ENCODE measurements at regions not wholly inside any gene's neighbourhood (a gene's known extent, or its start where the extent isn't known, plus 50 kb on each side); places are given as distances from the start of the nearest gene placed in this dataset.
"Not testable (repeated sequence)": the region's sequence is repeated elsewhere in the genome, so short reads cannot be mapped to it uniquely, and the experiment has no call there.

DNA sequence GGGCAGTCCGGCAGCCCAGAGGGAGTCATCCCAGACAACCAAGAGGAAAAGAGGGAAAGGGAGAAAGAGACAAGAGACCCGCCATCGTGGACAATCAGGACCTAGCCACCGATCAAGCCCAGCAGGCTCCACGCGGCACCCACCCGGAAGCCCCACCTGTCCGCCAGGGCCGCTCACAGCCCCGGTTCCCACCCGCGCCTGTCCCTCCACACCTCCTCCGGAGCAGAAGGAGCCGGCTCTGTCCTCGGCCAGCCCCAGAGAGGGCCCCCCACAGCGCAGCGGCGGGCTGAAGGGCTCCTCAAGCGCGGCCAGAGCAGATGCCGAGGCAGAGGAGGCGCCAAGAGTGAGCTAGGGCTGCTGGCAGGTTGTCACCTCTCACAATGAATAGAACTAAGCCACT is 784.7 kb upstream of the FBXO33 start:
- no peak for TF ChIP-seq EZH2phosphoT487 (conservative IDR thresholded peaks at IDR 0.05; ENCODE audit: low read length)
- TF ChIP-seq, protein P1, sequence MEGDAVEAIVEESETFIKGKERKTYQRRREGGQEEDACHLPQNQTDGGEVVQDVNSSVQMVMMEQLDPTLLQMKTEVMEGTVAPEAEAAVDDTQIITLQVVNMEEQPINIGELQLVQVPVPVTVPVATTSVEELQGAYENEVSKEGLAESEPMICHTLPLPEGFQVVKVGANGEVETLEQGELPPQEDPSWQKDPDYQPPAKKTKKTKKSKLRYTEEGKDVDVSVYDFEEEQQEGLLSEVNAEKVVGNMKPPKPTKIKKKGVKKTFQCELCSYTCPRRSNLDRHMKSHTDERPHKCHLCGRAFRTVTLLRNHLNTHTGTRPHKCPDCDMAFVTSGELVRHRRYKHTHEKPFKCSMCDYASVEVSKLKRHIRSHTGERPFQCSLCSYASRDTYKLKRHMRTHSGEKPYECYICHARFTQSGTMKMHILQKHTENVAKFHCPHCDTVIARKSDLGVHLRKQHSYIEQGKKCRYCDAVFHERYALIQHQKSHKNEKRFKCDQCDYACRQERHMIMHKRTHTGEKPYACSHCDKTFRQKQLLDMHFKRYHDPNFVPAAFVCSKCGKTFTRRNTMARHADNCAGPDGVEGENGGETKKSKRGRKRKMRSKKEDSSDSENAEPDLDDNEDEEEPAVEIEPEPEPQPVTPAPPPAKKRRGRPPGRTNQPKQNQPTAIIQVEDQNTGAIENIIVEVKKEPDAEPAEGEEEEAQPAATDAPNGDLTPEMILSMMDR (IDR thresholded peaks at IDR 0.05; ENCODE audit: insufficient read depth, low read length, poor library complexity, severe bottlenecking) = no peak
- H3K27me3 ChIP-seq (ENCODE audit: low read length) = no peaks in the 10 kb centered on the region
- peaks cover 7% of the 10 kb centered on the region for H3F3A ChIP-seq (ENCODE audit: insufficient read depth)
- H2AFZ ChIP-seq (ENCODE audit: low read depth, low read length, severe bottlenecking) = no peak overlapping the region
- no peak overlapping the region for H3K4me3 ChIP-seq (ENCODE audit: insufficient read depth, low read length, poor library complexity, severe bottlenecking)
- no peak overlapping the region for H3K9ac ChIP-seq (ENCODE audit: low read length)
- H3K79me2 ChIP-seq (ENCODE audit: insufficient read depth, low read length) = no peaks in the 10 kb centered on the region
- H3K9me2 ChIP-seq (replicated peaks; ENCODE audit: insufficient read depth, low read length) = no peaks in the 10 kb centered on the region
- H4K20me1 ChIP-seq (ENCODE audit: low read depth, low read length) = no peaks in the 10 kb centered on the region
- 0 out of 2 replicates have a peak, but pooled peaks cover 6% of the 10 kb centered on the region for H3K9me3 ChIP-seq (ENCODE audit: insufficient read depth, low read length)
- H3K36me3 ChIP-seq (ENCODE audit: low read length) = peaks cover 5% of the 10 kb centered on the region; the same call in 1 of the 2 replicates
- H3K27ac ChIP-seq (ENCODE audit: low read depth, low read length) = peak overlapping the region; percentile 91
- no peak overlapping the region for H3K4me2 ChIP-seq (ENCODE audit: low read depth, low read length, poor library complexity, severe bottlenecking)

DNA sequence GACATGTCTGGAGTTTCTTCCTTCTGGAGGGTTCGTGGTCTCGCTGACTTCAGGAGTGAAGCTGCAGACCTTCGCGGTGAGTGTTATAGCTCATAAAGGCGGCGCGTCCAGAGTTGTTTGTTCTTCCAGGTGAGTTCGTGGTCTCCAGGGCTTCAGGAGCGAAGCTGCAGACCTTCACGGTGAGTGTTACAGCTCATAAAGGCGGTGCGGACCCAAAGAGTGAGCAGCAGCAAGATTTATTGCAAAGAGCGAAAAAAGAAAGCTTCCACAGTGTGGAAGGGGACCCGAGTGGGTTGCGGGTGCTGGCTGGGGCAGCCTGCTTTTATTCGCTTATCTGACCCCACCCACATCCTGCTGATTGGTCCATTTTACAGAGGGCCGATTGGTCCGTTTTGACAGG is 784.2 kb upstream of the FBXO33 start:
- H3F3A ChIP-seq (ENCODE audit: insufficient read depth); H3K27ac ChIP-seq (ENCODE audit: low read depth, low read length); H3K27me3 ChIP-seq (ENCODE audit: low read length); H3K9me2 ChIP-seq (replicated peaks; ENCODE audit: insufficient read depth, low read length); H3K79me2 ChIP-seq (ENCODE audit: insufficient read depth, low read length); H3K36me3 ChIP-seq (ENCODE audit: low read length); H3K4me3 ChIP-seq (ENCODE audit: insufficient read depth, low read length, poor library complexity, severe bottlenecking); H3K9me3 ChIP-seq (ENCODE audit: insufficient read depth, low read length); H3K9ac ChIP-seq (ENCODE audit: low read length); H4K20me1 ChIP-seq (ENCODE audit: low read depth, low read length); H3K4me2 ChIP-seq (ENCODE audit: low read depth, low read length, poor library complexity, severe bottlenecking): not testable (repeated sequence)
- H2AFZ ChIP-seq (ENCODE audit: low read depth, low read length, severe bottlenecking) = peak overlapping the region; percentile 89

DNA sequence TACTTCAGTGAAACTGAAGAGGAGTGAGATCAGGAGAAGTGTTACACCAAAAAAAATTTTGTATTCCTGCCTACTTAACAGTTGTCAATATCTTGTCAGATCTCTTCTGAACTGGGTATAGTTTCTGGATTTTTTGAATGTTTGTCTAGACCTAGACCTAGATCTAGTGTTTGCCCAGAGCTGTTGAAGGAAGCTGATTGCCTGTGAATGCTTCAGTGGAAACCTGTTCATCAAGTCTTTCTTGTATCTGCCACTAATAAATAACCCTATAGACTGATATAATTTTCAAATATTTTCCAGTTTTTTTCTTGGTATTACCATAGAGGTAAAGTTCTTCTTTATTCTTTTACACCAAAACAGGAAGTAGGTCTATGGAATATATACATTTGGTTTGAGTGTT is 781.5 kb upstream of the FBXO33 start:
- no peak overlapping the region for H3K27ac ChIP-seq (ENCODE audit: low read depth, low read length)
- no peak overlapping the region for H3K9ac ChIP-seq (ENCODE audit: low read length)
- peak overlapping the region; percentile 89 for H2AFZ ChIP-seq (ENCODE audit: low read depth, low read length, severe bottlenecking)
- no peaks in the 10 kb centered on the region for H3K9me2 ChIP-seq (replicated peaks; ENCODE audit: insufficient read depth, low read length)
- H3K4me2 ChIP-seq (ENCODE audit: low read depth, low read length, poor library complexity, severe bottlenecking) = peak overlapping the region; percentile 33
- H3K9me3 ChIP-seq (ENCODE audit: insufficient read depth, low read length) = 0 out of 2 replicates have a peak, but pooled peaks cover 6% of the 10 kb centered on the region
- no peaks in the 10 kb centered on the region for H3K27me3 ChIP-seq (ENCODE audit: low read length)
- 0 out of 2 replicates have a peak, but pooled peaks cover 3% of the 10 kb centered on the region for H3K36me3 ChIP-seq (ENCODE audit: low read length)
- H3F3A ChIP-seq (ENCODE audit: insufficient read depth) = peaks cover 7% of the 10 kb centered on the region
- no peaks in the 10 kb centered on the region for H4K20me1 ChIP-seq (ENCODE audit: low read depth, low read length)
- TF ChIP-seq EZH2phosphoT487 (conservative IDR thresholded peaks at IDR 0.05; ENCODE audit: low read length) = no peak
- TF ChIP-seq, protein P1 (IDR thresholded peaks at IDR 0.05; ENCODE audit: insufficient read depth, low read length, poor library complexity, severe bottlenecking) = no peak
- H3K79me2 ChIP-seq (ENCODE audit: insufficient read depth, low read length) = no peaks in the 10 kb centered on the region
- H3K4me3 ChIP-seq (ENCODE audit: insufficient read depth, low read length, poor library complexity, severe bottlenecking) = no peak overlapping the region

DNA sequence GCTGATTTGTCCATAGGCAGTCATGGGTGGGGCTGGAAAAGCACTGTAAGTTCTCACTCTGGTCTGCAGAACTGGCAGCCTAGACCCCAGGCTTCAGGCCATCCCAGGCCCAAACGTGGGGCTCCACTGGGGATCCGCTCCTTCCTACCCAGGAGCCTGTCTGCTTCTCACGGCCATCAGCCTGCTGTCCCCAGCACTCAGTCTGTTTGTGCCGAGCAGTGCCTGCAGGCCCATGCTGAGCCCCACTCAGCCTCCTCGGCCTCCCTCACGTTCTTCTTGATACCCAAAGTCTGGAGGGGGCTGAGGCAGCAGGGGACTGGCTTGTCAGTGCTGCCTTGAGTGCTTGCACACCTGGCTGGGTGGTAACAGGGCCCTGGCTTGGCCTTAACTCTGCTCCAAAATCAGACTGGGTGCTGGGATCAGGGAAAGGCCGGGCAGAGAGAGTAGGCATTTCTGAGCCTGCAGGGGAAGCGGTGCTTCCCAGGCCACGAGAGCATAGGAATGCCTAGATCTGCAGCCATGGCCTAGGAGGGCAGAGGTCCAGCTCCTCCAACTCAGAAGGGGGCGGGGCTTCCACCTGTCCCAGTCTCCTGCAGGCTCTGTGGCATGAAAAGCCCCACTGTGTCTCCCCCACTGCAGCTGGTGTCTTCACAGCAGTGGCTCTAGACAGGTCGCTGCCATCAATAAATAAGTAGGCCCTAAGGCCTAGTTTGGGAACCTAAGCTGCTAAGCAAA is 772.4 kb upstream of the FBXO33 start:
- Histone ChIP-seq H3K9me3 (ENCODE audit: insufficient read depth, low read length) (peaks cover 16% of the 10 kb centered on the region; the same call in 1 of the 2 replicates), H3K9ac (ENCODE audit: low read length) (no peak overlapping the region), H3K4me2 (ENCODE audit: low read depth, low read length, poor library complexity, severe bottlenecking) (no peak overlapping the region), H3K4me3 (ENCODE audit: insufficient read depth, low read length, poor library complexity, severe bottlenecking) (no peak overlapping the region), H4K20me1 (ENCODE audit: low read depth, low read length) (no peaks in the 10 kb centered on the region), H3K9me2 (replicated peaks; ENCODE audit: insufficient read depth, low read length) (no peaks in the 10 kb centered on the region), H3K36me3 (ENCODE audit: low read length) (0 out of 2 replicates have a peak, but pooled peaks cover 3% of the 10 kb centered on the region), H2AFZ (ENCODE audit: low read depth, low read length, severe bottlenecking) (peak overlapping the region; percentile 37), H3K79me2 (ENCODE audit: insufficient read depth, low read length) (no peaks in the 10 kb centered on the region), H3K27ac (ENCODE audit: low read depth, low read length) (no peak overlapping the region), H3K27me3 (ENCODE audit: low read length) (no peaks in the 10 kb centered on the region), H3F3A (ENCODE audit: insufficient read depth) (peaks cover 6% of the 10 kb centered on the region; the same call in 1 of the 2 replicates)
- no peak for TF ChIP-seq EZH2phosphoT487 (conservative IDR thresholded peaks at IDR 0.05; ENCODE audit: low read length)
- TF ChIP-seq, protein P1 (IDR thresholded peaks at IDR 0.05; ENCODE audit: insufficient read depth, low read length, poor library complexity, severe bottlenecking) = no peak
